ENCODE measurements at regions not wholly inside any gene's neighbourhood (a gene's known extent, or its start where the extent isn't known, plus 50 kb on each side); places are given as distances from the start of the nearest gene placed in this dataset.

DNA sequence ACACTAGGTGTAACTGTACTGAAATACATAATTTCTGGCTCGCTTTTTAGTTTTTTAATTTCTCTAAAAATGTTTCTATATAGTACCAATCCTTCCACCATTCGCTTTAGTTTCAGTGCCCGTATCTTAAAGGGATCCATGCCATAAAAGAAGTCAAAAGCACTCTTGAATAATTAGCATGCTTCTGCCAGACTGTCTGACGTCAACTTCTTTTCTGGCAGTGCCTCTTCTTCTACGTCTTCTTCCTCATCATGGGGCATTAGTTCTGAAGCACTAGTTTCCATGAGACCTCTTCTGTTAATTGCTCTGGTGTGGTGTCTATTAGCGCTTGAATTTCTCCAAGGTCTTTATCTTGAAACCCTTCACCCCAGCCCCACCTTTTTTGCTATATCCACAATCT is 93.8 kb upstream of the DOCK9 start:
- H3K27me3 ChIP-seq, result no peaks in the 10 kb centered on the region
- no peak for DNase-seq
- no peak overlapping the region for H3K27ac ChIP-seq
- WGBS, 2 donors, result 82 to 88% methylated on average over 6 of the region's 6 CpGs
- peaks cover 0 to 7% (median 0%) of the 10 kb centered on the region in 3 donors for H3K9me3 ChIP-seq
- H3K4me1 ChIP-seq, result no peaks in the 10 kb centered on the region
- no peak for TF ChIP-seq POLR2A (IDR thresholded peaks at IDR 0.05)
- TF ChIP-seq, protein P1, sequence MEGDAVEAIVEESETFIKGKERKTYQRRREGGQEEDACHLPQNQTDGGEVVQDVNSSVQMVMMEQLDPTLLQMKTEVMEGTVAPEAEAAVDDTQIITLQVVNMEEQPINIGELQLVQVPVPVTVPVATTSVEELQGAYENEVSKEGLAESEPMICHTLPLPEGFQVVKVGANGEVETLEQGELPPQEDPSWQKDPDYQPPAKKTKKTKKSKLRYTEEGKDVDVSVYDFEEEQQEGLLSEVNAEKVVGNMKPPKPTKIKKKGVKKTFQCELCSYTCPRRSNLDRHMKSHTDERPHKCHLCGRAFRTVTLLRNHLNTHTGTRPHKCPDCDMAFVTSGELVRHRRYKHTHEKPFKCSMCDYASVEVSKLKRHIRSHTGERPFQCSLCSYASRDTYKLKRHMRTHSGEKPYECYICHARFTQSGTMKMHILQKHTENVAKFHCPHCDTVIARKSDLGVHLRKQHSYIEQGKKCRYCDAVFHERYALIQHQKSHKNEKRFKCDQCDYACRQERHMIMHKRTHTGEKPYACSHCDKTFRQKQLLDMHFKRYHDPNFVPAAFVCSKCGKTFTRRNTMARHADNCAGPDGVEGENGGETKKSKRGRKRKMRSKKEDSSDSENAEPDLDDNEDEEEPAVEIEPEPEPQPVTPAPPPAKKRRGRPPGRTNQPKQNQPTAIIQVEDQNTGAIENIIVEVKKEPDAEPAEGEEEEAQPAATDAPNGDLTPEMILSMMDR (IDR thresholded peaks at IDR 0.05), result no peak
- intact Hi-C loops (cut with DNase I), result no loop called here
- no peaks in the 10 kb centered on the region for H3K36me3 ChIP-seq (replicated peaks in 1 of 2; ENCODE audit: insufficient read depth in 1 of 2, low read depth in 2 of 2)
- no peak for ATAC-seq
- no peak overlapping the region for H3K4me3 ChIP-seq

DNA sequence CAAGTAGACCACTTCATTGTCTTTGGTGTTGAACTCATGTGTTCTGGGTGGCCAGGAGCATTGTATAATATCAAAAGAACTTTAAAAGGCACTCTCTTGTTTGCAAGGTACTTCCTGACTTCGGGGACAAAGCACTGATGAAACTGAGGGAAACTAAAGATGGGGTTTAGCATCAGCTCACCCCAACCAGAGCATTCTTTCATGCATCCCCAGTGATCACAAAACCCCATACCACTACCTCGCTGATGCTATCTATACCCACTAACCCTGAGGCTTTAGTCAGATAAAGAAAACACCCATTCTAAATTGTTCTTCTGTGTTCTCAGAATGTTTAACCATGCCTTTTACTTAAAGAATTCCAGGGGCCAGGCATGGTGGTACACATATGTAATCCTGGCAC is 94.5 kb upstream of the DOCK9 start:
- Histone ChIP-seq H3K36me3 (replicated peaks in 1 of 2; ENCODE audit: insufficient read depth in 1 of 2, low read depth in 2 of 2) (no peaks in the 10 kb centered on the region), H3K27ac (no peak overlapping the region)

DNA sequence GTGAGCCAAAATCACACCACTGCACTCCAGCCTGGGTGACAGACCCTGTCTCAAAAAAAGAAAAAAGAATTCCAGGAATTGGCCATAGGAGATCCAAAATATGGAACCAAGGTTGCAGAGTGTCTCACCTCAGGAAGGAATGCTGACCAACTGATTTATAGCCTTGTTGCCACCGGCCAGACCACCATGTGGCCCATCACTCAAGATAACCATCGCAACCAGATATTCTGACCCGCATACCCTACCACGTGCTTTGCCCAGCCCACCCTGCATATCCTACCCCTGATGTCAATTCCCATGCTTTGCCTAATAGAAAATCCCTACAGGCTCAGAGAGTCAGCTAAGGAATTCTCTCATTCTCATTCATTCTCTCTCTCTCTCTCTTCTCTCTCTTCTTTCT is 95.1 kb upstream of the DOCK9 start:
- no peak overlapping the region for H3K27ac ChIP-seq
- intact Hi-C loops (cut with DNase I), result no loop called here
- TF ChIP-seq POLR2A (IDR thresholded peaks at IDR 0.05), result no peak
- TF ChIP-seq, protein P1 (IDR thresholded peaks at IDR 0.05), result no peak
- no peaks in the 10 kb centered on the region for H3K36me3 ChIP-seq (replicated peaks in 1 of 2; ENCODE audit: insufficient read depth in 1 of 2, low read depth in 2 of 2)
- no peaks in the 10 kb centered on the region for H3K27me3 ChIP-seq
- no peak overlapping the region for H3K4me3 ChIP-seq
- peaks cover 0 to 7% (median 0%) of the 10 kb centered on the region in 3 donors for H3K9me3 ChIP-seq
- WGBS, 2 donors, result 84 to 94% methylated on average over 4 of the region's 4 CpGs
- no peak for DNase-seq
- H3K4me1 ChIP-seq, result no peaks in the 10 kb centered on the region
- no peak for ATAC-seq

More for the DNA sequence above, 94.5 kb upstream of the DOCK9 start:
- DNase-seq (no peak), ATAC-seq (no peak)
- no peak overlapping the region for H3K4me3 ChIP-seq
- WGBS, 2 donors, result 66 to 94% methylated on average over 2 of the region's 2 CpGs
- TF ChIP-seq, protein P1 (IDR thresholded peaks at IDR 0.05), result no peak
- TF ChIP-seq POLR2A (IDR thresholded peaks at IDR 0.05), result no peak
- no peaks in the 10 kb centered on the region for H3K4me1 ChIP-seq
- intact Hi-C loops (cut with DNase I), result no loop called here
- peaks cover 0 to 7% (median 0%) of the 10 kb centered on the region in 3 donors for H3K9me3 ChIP-seq
- H3K27me3 ChIP-seq, result no peaks in the 10 kb centered on the region

DNA sequence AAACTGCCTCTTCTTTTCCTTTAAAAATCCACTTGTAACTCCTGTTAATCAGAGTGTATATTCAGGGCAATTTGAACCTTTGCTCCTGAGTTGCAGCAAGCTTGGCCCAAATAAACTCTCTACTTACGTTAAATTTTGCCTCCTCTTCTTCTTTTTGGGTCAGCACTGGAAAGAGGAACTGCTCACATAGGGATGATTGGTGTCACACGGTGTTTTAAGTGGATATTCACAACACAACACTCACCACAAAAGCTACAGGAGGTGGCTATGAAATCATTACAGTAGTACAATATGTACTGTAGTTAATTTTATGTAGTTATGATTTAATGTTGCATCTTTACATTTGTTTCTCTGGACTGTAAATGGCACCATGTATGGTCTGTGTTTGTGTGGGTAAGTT is 96.8 kb upstream of the DOCK9 start:
- DNase-seq (no peak), ATAC-seq (no peak)
- Histone ChIP-seq H3K4me3 (no peak overlapping the region), H3K27ac (no peak overlapping the region), H3K4me1 (peaks cover 10% of the 10 kb centered on the region), H3K27me3 (no peaks in the 10 kb centered on the region), H3K36me3 (replicated peaks in 1 of 2; ENCODE audit: insufficient read depth in 1 of 2, low read depth in 2 of 2) (no peaks in the 10 kb centered on the region), H3K9me3 (peaks cover 0 to 7% (median 0%) of the 10 kb centered on the region in 3 donors)
- TF ChIP-seq, protein P1 (IDR thresholded peaks at IDR 0.05), result no peak
- TF ChIP-seq POLR2A (IDR thresholded peaks at IDR 0.05), result no peak
- intact Hi-C loops (cut with DNase I), result no loop called here
- WGBS, 2 donors, result 82 to 98% methylated on average over 2 of the region's 2 CpGs

All from body of pancreas (tissue), 4 donors.